Suprapubic skin (tissue), 4 donors: ENCODE measurements at regions not wholly inside any gene's neighbourhood (a gene's known extent, or its start where the extent isn't known, plus 50 kb on each side); places are given as distances from the start of the nearest gene placed in this dataset.

Experiments
- CTCF ChIP-seq, 2 donors: fragments of 200-600 bp in 1 of 2; fragments of 450-650 bp in 1 of 2; sonication (generic) in 1 of 2; IDR thresholded peaks; one replicate each; pipeline ENCODE4 v1.5.1; 2016 to 2019; ENCODE audit warnings: antibody characterized with exemption in 2 of 2, mild to moderate bottlenecking in 1 of 2, moderate library complexity in 1 of 2
- EP300 ChIP-seq: sonication (generic); formaldehyde crosslinking; IDR thresholded peaks from one replicate; pipeline ENCODE4 v1.6.1; 2017; ENCODE audit warnings: antibody characterized with exemption
- POLR2AphosphoS5 ChIP-seq, 3 donors: sonication (generic); formaldehyde crosslinking; IDR thresholded peaks; one replicate each; pipeline ENCODE4 v1.6.1; 2017; ENCODE audit warnings: antibody characterized with exemption in 3 of 3

- no peak for TF ChIP-seq CTCF (IDR thresholded peaks at IDR 0.05)
- no peak for TF ChIP-seq EP300
- TF ChIP-seq POLR2AphosphoS5 (IDR thresholded peaks at IDR 0.05) = no peak
Observed at GRCh38 chr2:126306539-126306938, 349.4 kb upstream of the GYPC start.
